AG04449 (cell line): ENCODE measurements at regions not wholly inside any gene's neighbourhood (a gene's known extent, or its start where the extent isn't known, plus 50 kb on each side); places are given as distances from the start of the nearest gene placed in this dataset.

Experiments used
- CTCF ChIA-PET: fragments of 350-600 bp; formaldehyde crosslinking; extraction: SDS; loops from one replicate; lab custom pipeline; 2021; ENCODE audit warnings: antibody characterized with exemption; lab: Yijun Ruan, JAX
- POLR2A ChIA-PET: fragments of 400-600, 350-600 bp; formaldehyde crosslinking; extraction: SDS; loops from one replicate; lab custom pipeline; 2020; ENCODE audit warnings: antibody characterized with exemption, inconsistent platforms; lab: Yijun Ruan, JAX
- DNase-seq: peaks from one replicate; pipeline ENCODE4 v3.0.0-alpha.2; 2010; ENCODE audit warnings: low read depth, low spot score
- H3K4me3 ChIP-seq: 2 replicates; pipeline ENCODE4 v1.5.1; 2011; ENCODE audit warnings: low read depth, mild to moderate bottlenecking, control low read depth, low read length
- TF ChIP-seq, protein P1 (sequence below): IDR thresholded peaks from one replicate; pipeline ENCODE4 v1.5.1; 2011; ENCODE audit warnings: mild to moderate bottlenecking, moderate library complexity, low read length, control low read depth, inconsistent platforms; ENCODE audit not compliant: insufficient read depth; ENCODE audit errors: missing control alignments

DNA sequence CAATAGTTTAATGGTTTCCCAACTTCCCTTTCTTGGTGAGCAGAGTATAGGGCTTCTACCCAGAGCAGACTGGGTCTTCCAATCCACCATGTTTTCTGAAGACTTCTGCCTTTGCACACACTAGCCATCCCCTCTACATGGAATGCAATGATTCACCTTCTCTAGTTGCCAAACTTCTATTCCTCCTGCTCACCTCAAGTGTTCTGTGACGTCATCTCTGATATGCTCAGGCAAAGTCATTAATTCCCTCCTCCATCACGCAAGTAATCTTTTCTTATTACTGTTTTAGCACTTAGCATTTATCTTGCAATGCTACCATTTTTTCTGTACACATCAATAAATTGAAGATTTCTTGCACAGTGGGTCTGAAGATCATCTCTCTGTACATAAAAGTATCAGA is 174.2 kb downstream of the RBM26 start:
- ChIA-PET CTCF (no interaction called here), POLR2A (no interaction called here)
- H3K4me3 ChIP-seq: no peak overlapping the region
- TF ChIP-seq, protein P1, sequence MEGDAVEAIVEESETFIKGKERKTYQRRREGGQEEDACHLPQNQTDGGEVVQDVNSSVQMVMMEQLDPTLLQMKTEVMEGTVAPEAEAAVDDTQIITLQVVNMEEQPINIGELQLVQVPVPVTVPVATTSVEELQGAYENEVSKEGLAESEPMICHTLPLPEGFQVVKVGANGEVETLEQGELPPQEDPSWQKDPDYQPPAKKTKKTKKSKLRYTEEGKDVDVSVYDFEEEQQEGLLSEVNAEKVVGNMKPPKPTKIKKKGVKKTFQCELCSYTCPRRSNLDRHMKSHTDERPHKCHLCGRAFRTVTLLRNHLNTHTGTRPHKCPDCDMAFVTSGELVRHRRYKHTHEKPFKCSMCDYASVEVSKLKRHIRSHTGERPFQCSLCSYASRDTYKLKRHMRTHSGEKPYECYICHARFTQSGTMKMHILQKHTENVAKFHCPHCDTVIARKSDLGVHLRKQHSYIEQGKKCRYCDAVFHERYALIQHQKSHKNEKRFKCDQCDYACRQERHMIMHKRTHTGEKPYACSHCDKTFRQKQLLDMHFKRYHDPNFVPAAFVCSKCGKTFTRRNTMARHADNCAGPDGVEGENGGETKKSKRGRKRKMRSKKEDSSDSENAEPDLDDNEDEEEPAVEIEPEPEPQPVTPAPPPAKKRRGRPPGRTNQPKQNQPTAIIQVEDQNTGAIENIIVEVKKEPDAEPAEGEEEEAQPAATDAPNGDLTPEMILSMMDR: no peak
- DNase-seq: no peak

DNA sequence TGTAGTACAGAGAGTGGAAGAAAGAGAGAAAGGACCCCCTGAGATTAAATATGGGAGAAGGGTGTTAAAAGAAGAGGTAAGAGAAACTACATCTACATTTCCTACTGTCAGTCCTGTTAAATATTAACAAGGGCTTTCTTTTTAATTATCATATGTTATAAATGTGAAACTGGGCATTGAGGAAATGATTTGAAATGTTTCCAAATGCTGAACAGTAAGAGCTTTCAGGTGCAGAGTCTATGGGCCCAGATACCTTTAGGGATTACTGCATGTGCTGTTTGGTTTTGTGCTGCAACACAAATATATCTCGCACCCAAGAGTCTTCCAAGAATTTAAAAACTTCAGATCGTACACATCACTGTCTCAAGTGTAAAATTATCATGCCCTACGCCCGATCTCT is 176.3 kb downstream of the RBM26 start:
- TF ChIP-seq, protein P1: no peak
- DNase-seq: no peak
- H3K4me3 ChIP-seq: no peak overlapping the region
- CTCF ChIA-PET: no interaction called here
- POLR2A ChIA-PET: no interaction called here

DNA sequence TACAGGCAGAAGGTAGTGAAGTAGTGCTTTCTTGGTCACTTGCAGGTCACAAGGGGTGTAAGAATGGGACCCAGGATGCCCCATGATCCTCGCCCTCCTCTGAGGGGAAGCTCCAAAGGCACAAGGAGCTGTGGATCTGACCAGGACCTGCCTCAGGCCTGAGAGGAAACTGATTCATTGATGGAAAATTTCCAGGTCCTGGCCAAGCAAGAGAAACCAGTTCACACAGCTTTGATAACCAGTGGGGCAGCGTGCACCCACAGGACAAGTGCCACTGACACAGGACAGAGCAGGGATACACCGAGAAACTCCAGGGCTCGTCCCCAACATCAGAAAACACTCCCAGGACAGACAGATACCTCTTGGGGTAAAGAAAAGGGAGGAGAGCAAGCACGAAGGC is 177.1 kb downstream of the RBM26 start:
- POLR2A ChIA-PET: no interaction called here
- no peak overlapping the region for H3K4me3 ChIP-seq
- DNase-seq: no peak
- TF ChIP-seq, protein P1: no peak
- CTCF ChIA-PET: no interaction called here

DNA sequence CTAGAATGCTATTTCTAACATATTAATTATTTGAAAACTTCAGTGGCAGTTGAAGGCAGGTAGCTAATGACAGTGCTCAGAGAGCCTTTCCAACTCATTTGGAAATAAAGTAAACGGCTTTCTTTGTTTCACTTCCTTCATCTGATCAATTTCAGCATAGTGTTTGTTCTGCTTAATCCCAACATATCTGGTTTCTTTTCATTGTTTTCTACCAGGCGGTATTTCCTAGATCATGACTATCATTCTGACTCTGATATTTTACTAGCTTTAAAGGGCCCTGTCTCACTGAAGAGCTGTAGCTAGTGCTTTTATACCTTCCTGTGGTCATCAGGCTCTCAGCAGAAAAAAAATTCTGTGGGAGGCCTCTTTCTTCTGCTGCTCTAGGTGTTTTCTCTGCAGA is 178.6 kb downstream of the RBM26 start:
- DNase-seq: no peak
- H3K4me3 ChIP-seq: no peak overlapping the region
- ChIA-PET POLR2A (no interaction called here), CTCF (no interaction called here)
- TF ChIP-seq, protein P1: no peak

DNA sequence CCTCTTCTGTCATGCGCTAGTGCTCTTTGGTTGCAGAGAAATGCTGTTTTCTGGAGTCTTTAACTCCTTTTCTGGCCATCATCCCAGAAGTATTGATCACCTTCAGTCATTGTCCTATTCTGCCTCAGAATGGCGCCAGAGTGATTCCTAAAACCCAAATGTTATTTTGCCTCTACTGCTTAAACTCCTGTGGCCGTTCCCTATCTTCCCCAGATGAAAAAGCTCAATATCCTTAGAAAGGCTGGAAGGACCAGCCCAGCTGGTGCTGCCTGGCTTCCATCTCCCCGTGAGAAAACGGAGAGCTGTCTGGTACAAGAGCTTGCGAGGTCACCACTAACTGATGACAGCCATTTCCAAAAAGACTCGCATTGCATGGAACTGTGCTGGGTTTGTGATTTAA is 179.1 kb downstream of the RBM26 start:
- no peak overlapping the region for H3K4me3 ChIP-seq
- TF ChIP-seq, protein P1: no peak
- DNase-seq: no peak
- ChIA-PET CTCF (no interaction called here), POLR2A (no interaction called here)

DNA sequence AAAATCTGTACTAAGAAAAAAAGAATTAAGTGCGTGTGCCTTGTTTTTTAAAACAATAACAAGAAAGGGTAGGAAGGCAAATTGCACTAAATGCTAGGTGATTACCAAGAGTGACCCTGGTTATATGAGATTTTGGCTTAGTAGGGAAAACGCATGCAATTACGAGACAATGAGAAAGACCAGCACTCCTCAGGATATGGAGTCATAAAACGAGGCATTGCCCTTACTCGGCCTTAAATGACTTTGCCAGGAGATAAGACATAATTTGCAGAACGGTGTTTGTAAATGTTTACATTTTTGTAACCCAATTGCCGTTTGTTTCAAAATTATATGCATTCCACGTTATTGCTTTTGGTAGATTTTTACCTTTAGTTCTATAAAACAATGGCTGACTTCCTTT is 179.8 kb downstream of the RBM26 start:
- TF ChIP-seq, protein P1: no peak
- ChIA-PET POLR2A (interaction anchor here (0.5 kb wide), 1 partner anchor 1594 kb away, joined by 3 read pairs; no protein-coding TSS in a partner anchor), CTCF (no interaction called here)
- H3K4me3 ChIP-seq: no peak overlapping the region
- DNase-seq: no peak
